H9 (cell line): ENCODE measurements at regions not wholly inside any gene's neighbourhood (a gene's known extent, or its start where the extent isn't known, plus 50 kb on each side); places are given as distances from the start of the nearest gene placed in this dataset.

Source experiments
- DNase-seq: peaks from one replicate; pipeline ENCODE4 v3.0.0-alpha.2; 2017
- H2AFZ ChIP-seq: one replicate; pipeline ENCODE4 v1.6.1; 2013; ENCODE audit warnings: mild to moderate bottlenecking, low read length, control low read depth, moderate library complexity
- H2AK5ac ChIP-seq: 2 replicates; pipeline ENCODE4 v1.6.1; 2013; ENCODE audit warnings: low read length, control low read depth, mixed read lengths; ENCODE audit not compliant: insufficient read length
- H2BK120ac ChIP-seq: one replicate; pipeline ENCODE4 v1.6.1; 2013; ENCODE audit warnings: low read depth, mild to moderate bottlenecking, low read length, control low read depth, inconsistent platforms; ENCODE audit not compliant: poor library complexity, severe bottlenecking
- H2BK12ac ChIP-seq: 2 replicates; pipeline ENCODE4 v1.6.1; 2013; ENCODE audit warnings: low read length, control low read depth, mixed read lengths, low read depth; ENCODE audit not compliant: insufficient read length
- H2BK15ac ChIP-seq: 2 replicates; pipeline ENCODE4 v1.6.1; 2013; ENCODE audit warnings: low read depth, low read length, control low read depth
- H2BK20ac ChIP-seq: one replicate; pipeline ENCODE4 v1.6.1; 2013; ENCODE audit warnings: low read depth, mild to moderate bottlenecking, low read length, control low read depth, inconsistent platforms; ENCODE audit not compliant: poor library complexity, severe bottlenecking
- H2BK5ac ChIP-seq: 2 replicates; pipeline ENCODE4 v1.6.1; 2013; ENCODE audit warnings: low read length, control low read depth, mixed read lengths; ENCODE audit not compliant: insufficient read length
- H3K14ac ChIP-seq: 2 replicates; pipeline ENCODE4 v1.6.1; 2013; ENCODE audit warnings: low read length, control low read depth; ENCODE audit not compliant: insufficient read depth
- H3K18ac ChIP-seq: 2 replicates; pipeline ENCODE4 v1.6.1; 2013; ENCODE audit warnings: low read depth, mild to moderate bottlenecking, mixed read lengths, low read length, control low read depth; ENCODE audit not compliant: insufficient read length
- H3K23ac ChIP-seq: 2 replicates; pipeline ENCODE4 v1.6.1; 2013; ENCODE audit warnings: low read length, control low read depth, mixed read lengths, low read depth; ENCODE audit not compliant: insufficient read length
- H3K23me2 ChIP-seq: 2 replicates; pipeline ENCODE4 v1.6.1; 2013; ENCODE audit warnings: low read depth, mild to moderate bottlenecking, mixed read lengths, low read length, control low read depth; ENCODE audit not compliant: insufficient read length, poor library complexity, severe bottlenecking
- H3K27ac ChIP-seq: 2 replicates; pipeline ENCODE4 v1.5.1; 2013; ENCODE audit warnings: low read length, control low read depth, mixed read lengths, low read depth; ENCODE audit not compliant: insufficient read length
- H3K27me3 ChIP-seq: 2 replicates; pipeline ENCODE4 v1.6.1; 2013; ENCODE audit warnings: low read length, control low read depth, inconsistent platforms; ENCODE audit not compliant: insufficient read depth
- H3K4ac ChIP-seq: 2 replicates; pipeline ENCODE4 v1.6.1; 2013; ENCODE audit warnings: low read depth, mild to moderate bottlenecking, control low read depth, inconsistent platforms, low read length, moderate library complexity
- H3K4me1 ChIP-seq: 2 replicates; pipeline ENCODE4 v1.6.1; 2013; ENCODE audit warnings: low read length, control low read depth, inconsistent platforms; ENCODE audit not compliant: insufficient read depth
- H3K4me2 ChIP-seq: 2 replicates; pipeline ENCODE4 v1.6.1; 2013; ENCODE audit warnings: low read length, control low read depth, mixed read lengths; ENCODE audit not compliant: insufficient read length, insufficient read depth
- H3K56ac ChIP-seq: 2 replicates; pipeline ENCODE4 v1.6.1; 2013; ENCODE audit warnings: low read depth, mild to moderate bottlenecking, mixed read lengths, low read length, control low read depth; ENCODE audit not compliant: insufficient read length
- H3K79me1 ChIP-seq: 2 replicates; pipeline ENCODE4 v1.6.1; 2013; ENCODE audit warnings: low read depth, mild to moderate bottlenecking, moderate library complexity, low read length, control low read depth, inconsistent platforms; ENCODE audit not compliant: insufficient read depth, poor library complexity, severe bottlenecking
- H3K79me2 ChIP-seq: 2 replicates; pipeline ENCODE4 v1.6.1; 2013; ENCODE audit warnings: low read length, control low read depth, inconsistent platforms; ENCODE audit not compliant: insufficient read depth
- H3K9ac ChIP-seq: 2 replicates; pipeline ENCODE4 v1.6.1; 2013; ENCODE audit warnings: low read length, control low read depth, mixed read lengths; ENCODE audit not compliant: insufficient read length; ENCODE audit errors: extremely low read depth
- H3K9me3 ChIP-seq: one replicate; pipeline ENCODE4 v1.6.1; 2013; ENCODE audit warnings: low read depth, low read length, inconsistent platforms; ENCODE audit not compliant: control insufficient read depth
- H3T11ph ChIP-seq: one replicate; pipeline ENCODE4 v1.6.1; 2013; ENCODE audit warnings: mild to moderate bottlenecking, low read length, control low read depth, inconsistent platforms
- H4K20me1 ChIP-seq: one replicate; pipeline ENCODE4 v1.6.1; 2013; ENCODE audit not compliant: control insufficient read depth, insufficient read length, insufficient read depth
- H4K5ac ChIP-seq: 2 replicates; pipeline ENCODE4 v1.6.1; 2013; ENCODE audit warnings: low read depth, mild to moderate bottlenecking, mixed read lengths, low read length, control low read depth; ENCODE audit not compliant: insufficient read length
- H4K8ac ChIP-seq: replicated peaks from 2 replicates; pipeline ENCODE4 v1.6.1; 2013; ENCODE audit warnings: low read length, control low read depth, mixed read lengths, low read depth; ENCODE audit not compliant: insufficient read length
- H4K91ac ChIP-seq: 2 replicates; pipeline ENCODE4 v1.6.1; 2013; ENCODE audit warnings: low read depth, mild to moderate bottlenecking, moderate library complexity, mixed read lengths, low read length, control low read depth; ENCODE audit not compliant: insufficient read length
- H3K27ac Mint-ChIP-seq, 3 experiments: 2 replicates in 2 of 3; 3 replicates in 1 of 3; pipeline ENCODE4 v1.8.0; 2020 to 2021; ENCODE audit warnings: mixed read lengths in 3 of 3, mild to moderate bottlenecking in 1 of 3, moderate library complexity in 1 of 3
- H3K27me3 Mint-ChIP-seq: 2 replicates; pipeline ENCODE4 v1.8.0; 2021; ENCODE audit warnings: low read depth, mild to moderate bottlenecking, moderate library complexity, mixed read lengths
- H3K36me3 Mint-ChIP-seq, 3 experiments: 2 replicates in 2 of 3; 3 replicates in 1 of 3; pipeline ENCODE4 v1.8.0; 2020 to 2021; ENCODE audit warnings: low read depth in 3 of 3, mixed read lengths in 3 of 3; ENCODE audit not compliant: insufficient read depth in 1 of 3
- H3K4me1 Mint-ChIP-seq, 2 experiments: 2 replicates each; pipeline ENCODE4 v1.8.0; 2020; ENCODE audit warnings: mixed read lengths in 2 of 2
- H3K4me3 Mint-ChIP-seq, 2 experiments: 2 replicates in 1 of 2; 3 replicates in 1 of 2; pipeline ENCODE4 v1.8.0; 2020 to 2021; ENCODE audit warnings: mild to moderate bottlenecking in 2 of 2, mixed read lengths in 2 of 2, moderate library complexity in 1 of 2
- H3K9me3 Mint-ChIP-seq, 2 experiments: 2 replicates in 1 of 2; 3 replicates in 1 of 2; pipeline ENCODE4 v1.8.0; 2020; ENCODE audit warnings: mild to moderate bottlenecking in 2 of 2, mixed read lengths in 2 of 2, moderate library complexity in 1 of 2
- CTCF ChIP-seq: fragments of 200-600 bp; sonication (generic); conservative IDR thresholded peaks from 3 replicates; pipeline ENCODE4 v1.8.0; 2021; ENCODE audit warnings: antibody characterized with exemption, mild to moderate bottlenecking
- WGBS: extraction: QIAGEN DNeasy Blood & Tissue Kit; methylation state at CpG from one replicate; pipeline ENCODE4 v1.1.7; 2013; ENCODE audit warnings: missing lambda C conversion rate, low lambda C conversion rate, mixed read lengths; ENCODE audit not compliant: insufficient read length; ENCODE audit errors: extremely low coverage; 5-methylcytosine and 5-hydroxymethylcytosine counted together

GRCh38 chr15:39369768-39370167, 211.1 kb upstream of the THBS1 start:
- Histone ChIP-seq H3K4me2 (no peak overlapping the region), H3K27ac (no peak overlapping the region), H3K23ac (no peak overlapping the region), H2AFZ (no peak overlapping the region), H3K9me3 (peaks cover 6% of the 10 kb centered on the region), H2BK20ac (no peak overlapping the region), H2AK5ac (no peak overlapping the region), H3K27me3 (no peaks in the 10 kb centered on the region), H3K23me2 (no peaks in the 10 kb centered on the region), H4K8ac (no peak overlapping the region), H3T11ph (no peak overlapping the region), H3K18ac (no peak overlapping the region), H3K4ac (no peak overlapping the region), H3K79me1 (no peaks in the 10 kb centered on the region), H3K79me2 (no peaks in the 10 kb centered on the region), H4K91ac (no peak overlapping the region), H3K56ac (no peak overlapping the region), H2BK12ac (no peak overlapping the region), H3K14ac (no peak overlapping the region), H2BK15ac (no peak overlapping the region), H4K5ac (no peak overlapping the region), H2BK120ac (no peak overlapping the region), H2BK5ac (no peak overlapping the region), H3K9ac (no peak overlapping the region), H4K20me1 (no peaks in the 10 kb centered on the region), H3K4me1 (no peaks in the 10 kb centered on the region)
- H3K4me3 Mint-ChIP-seq = no peak overlapping the region
- peaks cover 35 to 38% of the 10 kb centered on the region in 2 experiments for H3K9me3 Mint-ChIP-seq
- no peak for TF ChIP-seq CTCF
- H3K27ac Mint-ChIP-seq = no peak overlapping the region
- no peak for DNase-seq
- H3K27me3 Mint-ChIP-seq = peaks cover 1% of the 10 kb centered on the region
- no peaks in the 10 kb centered on the region for H3K4me1 Mint-ChIP-seq
- WGBS = no CpG with 5 or more reads among the region's 1 CpG
- peaks cover 16 to 42% (median 31%) of the 10 kb centered on the region in 3 experiments for H3K36me3 Mint-ChIP-seq
